Left ventricle myocardium inferior (tissue), 1 donor: ENCODE measurements at regions not wholly inside any gene's neighbourhood (a gene's known extent, or its start where the extent isn't known, plus 50 kb on each side); places are given as distances from the start of the nearest gene placed in this dataset.

Source experiments
- DNase-seq: peaks from one replicate; pipeline ENCODE4 v3.0.0-alpha.2; 2020
- H3K27ac ChIP-seq: fragments of 200-600 bp; replicated peaks from 2 replicates; pipeline ENCODE4 v1.8.0; 2021
- H3K27me3 ChIP-seq: fragments of 200-600 bp; 2 replicates; pipeline ENCODE4 v1.8.0; 2021; ENCODE audit warnings: low read depth
- H3K36me3 ChIP-seq: fragments of 200-600 bp; 2 replicates; pipeline ENCODE4 v1.8.0; 2021
- H3K4me1 ChIP-seq: fragments of 200-600 bp; 2 replicates; pipeline ENCODE4 v1.8.0; 2021
- H3K4me3 ChIP-seq: fragments of 200-600 bp; 2 replicates; pipeline ENCODE4 v1.8.0; 2021; ENCODE audit warnings: mild to moderate bottlenecking, moderate library complexity
- H3K9me3 ChIP-seq: fragments of 200-600 bp; replicated peaks from 2 replicates; pipeline ENCODE4 v1.8.0; 2021
- intact Hi-C: fragments of 100-400 bp; cut with micrococcal nuclease; formaldehyde crosslinking; loops from one replicate; pipeline ENCODE4 v1.11.0; 2022
- TF ChIP-seq, protein P1 (sequence below): fragments of 200-600 bp; IDR thresholded peaks from 2 replicates; pipeline ENCODE4 v1.8.0; 2021; ENCODE audit warnings: antibody characterized with exemption, mild to moderate bottlenecking, borderline replicate concordance
- donor health status: DM: no; HTN: yes; CAD: no; lungs with severe emphysema.

DNA sequence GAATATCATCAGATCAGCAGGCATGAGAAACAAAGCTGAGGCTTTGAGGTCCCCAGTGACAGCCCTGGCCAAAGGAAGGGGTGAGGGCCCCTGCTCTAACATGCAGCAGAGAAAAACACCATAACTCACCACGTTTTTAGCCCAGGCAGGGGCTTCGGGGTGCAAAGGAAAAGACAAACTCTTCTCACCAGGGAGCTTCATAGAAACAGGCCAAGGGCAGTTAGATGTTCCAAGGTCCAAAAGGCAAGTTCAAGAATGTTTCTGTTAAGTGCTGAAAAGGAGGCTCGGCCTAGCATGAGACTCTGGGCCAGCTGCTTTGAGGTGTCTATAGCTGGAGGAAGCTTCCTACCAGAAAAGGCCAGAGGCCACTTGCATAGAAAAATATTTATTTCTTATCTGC lies 608.4 kb upstream of the CFAP20DC start:
- Histone ChIP-seq H3K9me3 (no peaks in the 10 kb centered on the region), H3K4me1 (peaks cover 14% of the 10 kb centered on the region), H3K27me3 (no peaks in the 10 kb centered on the region), H3K4me3 (no peak overlapping the region), H3K27ac (no peak overlapping the region), H3K36me3 (no peaks in the 10 kb centered on the region)
- DNase-seq: no peak
- intact Hi-C loops: no loop called here
- TF ChIP-seq, protein P1, sequence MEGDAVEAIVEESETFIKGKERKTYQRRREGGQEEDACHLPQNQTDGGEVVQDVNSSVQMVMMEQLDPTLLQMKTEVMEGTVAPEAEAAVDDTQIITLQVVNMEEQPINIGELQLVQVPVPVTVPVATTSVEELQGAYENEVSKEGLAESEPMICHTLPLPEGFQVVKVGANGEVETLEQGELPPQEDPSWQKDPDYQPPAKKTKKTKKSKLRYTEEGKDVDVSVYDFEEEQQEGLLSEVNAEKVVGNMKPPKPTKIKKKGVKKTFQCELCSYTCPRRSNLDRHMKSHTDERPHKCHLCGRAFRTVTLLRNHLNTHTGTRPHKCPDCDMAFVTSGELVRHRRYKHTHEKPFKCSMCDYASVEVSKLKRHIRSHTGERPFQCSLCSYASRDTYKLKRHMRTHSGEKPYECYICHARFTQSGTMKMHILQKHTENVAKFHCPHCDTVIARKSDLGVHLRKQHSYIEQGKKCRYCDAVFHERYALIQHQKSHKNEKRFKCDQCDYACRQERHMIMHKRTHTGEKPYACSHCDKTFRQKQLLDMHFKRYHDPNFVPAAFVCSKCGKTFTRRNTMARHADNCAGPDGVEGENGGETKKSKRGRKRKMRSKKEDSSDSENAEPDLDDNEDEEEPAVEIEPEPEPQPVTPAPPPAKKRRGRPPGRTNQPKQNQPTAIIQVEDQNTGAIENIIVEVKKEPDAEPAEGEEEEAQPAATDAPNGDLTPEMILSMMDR: no peak

DNA sequence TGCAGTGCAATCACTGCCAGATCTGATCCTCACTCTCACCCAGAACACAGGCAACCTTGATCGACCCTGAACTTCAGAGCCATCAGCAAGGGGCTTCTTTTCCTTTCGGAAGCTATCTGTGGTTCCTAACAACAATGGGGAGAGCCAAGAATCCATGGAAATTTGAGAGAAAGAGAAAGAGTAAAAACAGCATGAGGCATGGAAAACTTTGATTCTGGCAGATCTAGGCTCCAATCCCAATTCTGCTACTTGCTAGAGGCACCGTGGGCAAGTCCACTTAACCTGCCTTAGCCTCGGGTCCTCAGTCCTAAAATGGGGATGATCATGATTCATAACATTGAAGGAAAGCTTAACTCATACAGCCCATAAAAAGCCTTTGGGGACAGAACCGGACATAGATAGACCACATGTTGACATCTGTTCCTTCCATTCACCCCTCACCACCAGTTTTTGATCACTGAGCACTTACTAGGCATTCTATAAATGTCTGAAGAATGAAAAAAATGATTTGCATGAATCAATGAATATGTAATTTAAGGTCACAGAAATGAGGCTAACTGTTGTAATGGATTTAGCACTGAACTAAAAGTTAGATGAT lies 605.7 kb upstream of the CFAP20DC start:
- H3K36me3 ChIP-seq: no peaks in the 10 kb centered on the region
- intact Hi-C loops: no loop called here
- H3K27ac ChIP-seq: no peak overlapping the region
- H3K9me3 ChIP-seq: peaks cover 7% of the 10 kb centered on the region
- DNase-seq: no peak
- H3K4me1 ChIP-seq: peaks cover 14% of the 10 kb centered on the region
- no peak overlapping the region for H3K4me3 ChIP-seq
- TF ChIP-seq, protein P1: no peak
- H3K27me3 ChIP-seq: no peaks in the 10 kb centered on the region

DNA sequence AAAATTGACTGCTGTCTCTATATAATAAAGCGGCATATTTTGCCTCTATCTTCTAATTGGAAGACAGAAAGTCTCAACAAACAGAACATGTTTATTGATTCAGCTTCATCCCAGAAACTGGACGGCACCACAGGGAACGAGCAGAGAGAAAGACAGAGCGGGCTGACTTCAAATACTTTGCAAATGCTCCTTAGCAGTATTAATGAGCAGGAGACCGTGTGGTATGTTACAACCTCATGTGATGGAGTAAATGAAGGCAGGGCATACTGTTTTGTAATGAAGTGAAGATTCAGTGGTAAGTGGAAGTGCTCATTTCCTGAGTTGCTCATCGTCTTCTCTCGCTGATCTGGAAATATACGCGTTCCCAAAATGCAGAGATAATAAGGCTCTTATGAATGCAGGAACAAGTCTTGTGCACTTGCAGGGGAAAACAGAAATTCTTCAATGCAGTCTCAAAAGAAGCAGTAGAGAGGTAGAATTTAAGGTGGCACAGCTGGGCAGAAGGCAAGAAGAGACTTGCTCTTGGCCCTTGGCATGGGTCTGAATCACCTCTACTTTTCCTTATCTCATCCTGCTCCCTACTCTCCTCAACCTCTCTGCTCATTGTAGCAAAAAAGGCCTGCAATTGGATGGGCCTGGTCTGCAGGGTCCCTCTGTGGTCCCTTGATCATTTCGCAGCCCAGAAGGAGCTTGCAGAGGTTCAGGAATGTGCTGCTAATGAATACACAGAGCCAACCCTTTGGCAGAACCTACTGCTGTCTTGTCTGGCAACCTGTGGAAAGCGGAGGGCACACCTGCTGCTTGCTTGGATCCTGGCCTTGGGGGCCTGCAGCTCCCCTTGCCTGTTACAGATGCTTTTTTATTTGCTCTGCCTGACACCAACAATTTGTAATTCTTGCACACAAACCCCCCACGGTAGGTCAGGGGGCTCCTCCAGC lies 604.9 kb upstream of the CFAP20DC start:
- H3K9me3 ChIP-seq: peaks cover 15% of the 10 kb centered on the region
- no peak overlapping the region for H3K4me3 ChIP-seq
- no peaks in the 10 kb centered on the region for H3K27me3 ChIP-seq
- peaks cover 14% of the 10 kb centered on the region for H3K4me1 ChIP-seq
- intact Hi-C loops: no loop called here
- H3K27ac ChIP-seq: peak overlapping the region; percentile 33
- H3K36me3 ChIP-seq: no peaks in the 10 kb centered on the region
- no peak for DNase-seq
- TF ChIP-seq, protein P1: no peak

DNA sequence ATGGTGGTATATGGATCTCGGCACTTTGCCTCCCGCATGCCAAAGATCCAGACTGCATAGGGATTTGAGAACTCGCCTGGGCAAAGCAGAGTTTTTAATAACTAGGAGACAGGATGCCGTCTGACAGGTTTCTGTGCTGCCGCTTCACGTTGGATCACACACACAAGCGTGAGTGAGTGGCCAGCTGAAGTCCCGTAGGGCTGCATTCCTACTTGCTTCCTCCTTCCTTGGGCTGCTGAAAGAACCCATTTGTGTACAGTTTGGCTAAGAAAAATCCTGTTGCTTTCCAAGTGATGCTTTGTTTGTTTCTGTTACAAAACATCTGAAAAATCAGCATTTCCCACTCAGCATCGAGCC lies 604.3 kb upstream of the CFAP20DC start:
- H3K4me3 ChIP-seq: no peak overlapping the region
- peak; percentile 29 for DNase-seq
- H3K36me3 ChIP-seq: no peaks in the 10 kb centered on the region
- TF ChIP-seq, protein P1: no peak
- intact Hi-C loops: no loop called here
- peaks cover 21% of the 10 kb centered on the region for H3K9me3 ChIP-seq
- no peaks in the 10 kb centered on the region for H3K27me3 ChIP-seq
- H3K4me1 ChIP-seq: peaks cover 14% of the 10 kb centered on the region
- peak overlapping the region; percentile 55 for H3K27ac ChIP-seq

DNA sequence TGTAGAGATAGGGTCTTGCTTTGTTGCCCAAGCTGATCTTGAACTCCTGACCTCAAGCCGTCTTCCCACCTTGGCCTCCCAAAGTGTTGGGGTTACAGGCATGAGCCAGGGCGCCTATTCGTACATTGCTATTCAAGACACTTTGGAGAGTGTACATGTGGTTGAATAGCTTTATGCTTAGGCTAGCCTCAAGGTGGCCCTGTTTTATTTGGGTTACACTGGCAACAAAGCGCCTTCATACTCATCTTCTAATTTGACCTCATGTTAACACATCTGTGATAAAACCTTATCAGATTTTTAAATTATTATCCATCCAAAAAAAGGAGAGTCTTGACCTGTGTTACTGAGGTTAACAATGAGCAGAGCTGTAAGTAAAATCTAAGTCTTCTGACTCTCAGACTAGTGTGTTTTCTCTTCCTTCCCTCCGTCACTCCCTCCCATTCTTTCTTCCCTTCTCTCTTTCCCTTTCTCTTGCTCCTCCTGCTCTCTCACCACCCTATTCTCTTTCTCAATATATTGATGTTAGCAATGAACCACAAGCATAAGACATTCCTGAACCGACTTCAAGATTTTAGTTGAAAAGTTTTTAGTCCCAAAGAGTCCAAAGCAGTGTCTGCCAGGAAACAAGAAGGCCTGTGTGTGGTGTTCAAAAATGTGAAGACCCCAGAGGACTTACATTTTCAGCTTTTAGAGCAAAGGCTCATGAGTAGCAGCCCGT lies 603.7 kb upstream of the CFAP20DC start:
- intact Hi-C loops: no loop called here
- H3K27me3 ChIP-seq: no peaks in the 10 kb centered on the region
- H3K36me3 ChIP-seq: no peaks in the 10 kb centered on the region
- DNase-seq: no peak
- peaks cover 27% of the 10 kb centered on the region for H3K9me3 ChIP-seq
- peaks cover 14% of the 10 kb centered on the region for H3K4me1 ChIP-seq
- H3K27ac ChIP-seq: peak overlapping the region; percentile 55
- TF ChIP-seq, protein P1: no peak
- H3K4me3 ChIP-seq: no peak overlapping the region
